HG03571 (cell line): ENCODE measurements at regions not wholly inside any gene's neighbourhood (a gene's known extent, or its start where the extent isn't known, plus 50 kb on each side); places are given as distances from the start of the nearest gene placed in this dataset.
"Not testable (repeated sequence)": the region's sequence is repeated elsewhere in the genome, so short reads cannot be mapped to it uniquely, and the experiment has no call there.

Source experiments
- ATAC-seq: cut with Tn5 transposase; IDR thresholded peaks from one replicate; pipeline ENCODE4 v1.9.1; 2021; ENCODE audit not compliant: unreplicated experiment

DNA sequence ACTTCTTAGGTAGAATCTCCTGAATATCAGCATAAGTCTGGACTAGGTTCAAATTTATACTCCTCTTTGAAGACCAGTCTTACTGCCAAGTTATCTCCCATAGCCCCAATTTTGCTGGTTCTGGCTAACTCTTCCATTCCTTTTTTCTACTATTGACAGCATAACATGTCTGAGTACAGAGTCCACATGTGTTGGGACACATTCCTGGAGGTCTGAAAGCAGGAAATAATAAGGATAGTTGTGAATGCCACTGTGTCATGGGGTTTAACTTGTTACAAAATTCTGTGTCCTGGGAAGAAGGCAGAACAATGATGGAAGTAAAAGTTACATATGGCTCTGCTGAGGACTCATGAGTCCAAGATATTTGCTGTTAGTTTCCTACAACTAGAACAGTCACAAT lies 57.4 kb upstream of the ZBTB20 start:
- no peak for ATAC-seq

DNA sequence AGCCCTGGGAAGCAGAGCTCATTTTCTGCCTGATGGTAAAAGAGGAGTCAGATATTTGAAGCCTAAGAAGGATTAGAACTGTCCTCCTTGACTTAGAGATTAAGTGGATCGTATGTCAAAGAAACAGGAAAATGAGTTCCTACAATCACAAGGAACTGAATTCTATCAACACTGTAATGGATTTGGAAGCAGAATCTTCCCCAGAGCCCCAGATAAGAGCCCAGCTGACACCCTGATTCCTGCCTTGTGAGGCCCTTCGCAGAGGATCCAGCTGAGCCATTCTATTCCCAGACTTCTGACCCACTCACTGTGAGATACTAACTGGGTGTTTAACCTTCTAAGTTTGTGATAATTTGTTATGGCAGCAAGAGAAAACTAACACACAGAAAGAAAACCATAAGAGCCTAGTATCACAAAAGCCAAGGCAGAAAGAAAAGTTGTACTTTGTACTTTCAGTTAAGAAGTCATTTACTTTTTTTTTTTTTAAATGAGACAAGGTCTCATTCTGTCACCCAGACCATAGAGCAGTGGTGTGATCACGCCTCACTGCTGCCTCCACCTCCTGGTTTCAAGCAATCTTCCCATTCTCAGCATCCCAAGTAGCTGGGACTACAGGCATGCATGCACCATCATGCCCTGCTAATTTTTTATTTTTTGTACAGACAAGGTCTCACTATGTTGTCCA lies 61.1 kb upstream of the ZBTB20 start:
- no peak for ATAC-seq

DNA sequence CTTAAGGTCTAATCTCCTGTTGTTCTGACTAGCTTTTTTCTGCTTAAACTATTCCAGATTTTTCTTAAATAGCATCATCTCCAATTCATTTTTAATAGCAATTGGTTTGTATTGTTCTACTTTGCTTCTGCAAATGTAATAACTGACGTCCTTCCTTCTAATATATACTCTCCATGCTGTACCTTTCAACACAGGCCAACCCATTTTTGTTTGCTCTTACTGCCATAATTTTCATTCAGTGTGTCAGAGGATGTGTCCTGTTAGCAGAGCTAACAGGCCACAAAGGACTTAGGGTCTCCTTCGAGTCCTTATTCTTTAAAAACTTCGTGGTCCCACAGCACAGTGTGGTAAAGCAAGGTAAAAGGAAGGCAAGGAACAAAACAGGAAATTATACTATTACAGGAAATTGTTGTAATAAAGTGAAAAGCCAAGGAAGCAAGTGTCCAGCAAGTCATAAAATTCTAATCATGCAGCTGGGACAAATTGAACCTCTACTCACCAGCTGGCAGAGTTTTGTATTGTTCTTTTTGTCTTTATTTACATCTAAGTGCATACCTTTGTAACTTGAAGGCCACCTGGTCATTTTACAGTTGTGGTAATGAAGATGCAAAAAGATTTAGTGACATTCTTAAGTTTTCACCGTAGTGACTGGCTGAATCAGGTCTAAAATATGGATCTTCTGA lies 64.9 kb upstream of the ZBTB20 start:
- ATAC-seq, result no peak

DNA sequence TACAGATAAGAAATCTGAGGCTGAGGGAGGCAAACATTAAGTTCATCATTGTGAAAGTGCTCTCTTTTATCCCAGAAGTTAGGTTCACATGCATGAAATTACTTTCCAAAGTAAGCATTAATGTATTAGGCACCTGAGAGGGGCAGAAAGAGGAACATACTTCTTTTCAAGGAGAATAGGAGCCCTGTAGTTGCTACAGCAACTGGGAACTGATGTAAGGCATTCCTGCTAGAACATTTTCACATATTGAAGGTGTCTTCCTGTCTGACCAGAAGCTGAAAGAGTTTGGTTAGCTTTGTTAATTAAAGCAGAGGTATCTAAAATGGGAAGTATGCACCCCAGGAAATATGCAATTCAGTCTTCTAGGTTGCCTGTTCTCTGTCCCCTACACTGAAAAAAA lies 65.5 kb upstream of the ZBTB20 start:
- ATAC-seq, result no peak

DNA sequence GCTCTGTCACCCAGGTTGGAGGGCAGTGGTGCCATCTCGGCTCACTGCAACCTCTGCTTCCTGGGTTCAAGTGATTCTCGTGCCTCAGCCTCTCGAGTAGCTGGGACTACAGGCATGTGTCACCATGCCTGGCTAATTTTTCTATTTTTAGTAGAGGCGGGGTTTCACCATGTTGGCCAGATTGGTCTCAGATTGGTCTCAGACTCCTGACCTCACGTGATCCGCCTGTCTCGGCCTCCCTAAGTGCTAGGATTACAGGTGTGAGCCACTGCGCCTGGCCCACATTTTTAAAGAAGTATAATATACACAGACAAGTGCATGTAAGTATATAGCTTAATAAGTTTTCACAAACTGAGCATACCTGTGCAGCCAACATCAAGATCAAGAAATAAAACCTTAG lies 66.0 kb upstream of the ZBTB20 start:
- ATAC-seq, result not testable (repeated sequence)

DNA sequence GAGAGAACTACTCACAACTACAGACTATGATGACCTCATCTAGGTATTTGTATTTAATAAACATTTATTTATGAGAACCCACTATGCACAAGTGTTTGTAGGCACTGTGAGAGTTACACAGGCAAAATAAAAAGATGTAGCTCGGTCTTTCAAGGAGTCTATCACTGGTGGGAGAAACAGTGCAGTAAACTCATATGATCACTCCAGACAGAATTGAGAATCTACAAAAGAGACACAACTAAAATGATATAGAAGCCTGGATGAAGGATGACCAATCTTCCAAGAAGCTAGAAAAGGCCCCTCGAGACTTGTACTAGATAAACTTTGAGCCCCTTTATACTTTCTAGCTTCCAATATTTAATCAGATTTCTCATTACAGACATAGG lies 70.2 kb upstream of the ZBTB20 start:
- no peak for ATAC-seq

DNA sequence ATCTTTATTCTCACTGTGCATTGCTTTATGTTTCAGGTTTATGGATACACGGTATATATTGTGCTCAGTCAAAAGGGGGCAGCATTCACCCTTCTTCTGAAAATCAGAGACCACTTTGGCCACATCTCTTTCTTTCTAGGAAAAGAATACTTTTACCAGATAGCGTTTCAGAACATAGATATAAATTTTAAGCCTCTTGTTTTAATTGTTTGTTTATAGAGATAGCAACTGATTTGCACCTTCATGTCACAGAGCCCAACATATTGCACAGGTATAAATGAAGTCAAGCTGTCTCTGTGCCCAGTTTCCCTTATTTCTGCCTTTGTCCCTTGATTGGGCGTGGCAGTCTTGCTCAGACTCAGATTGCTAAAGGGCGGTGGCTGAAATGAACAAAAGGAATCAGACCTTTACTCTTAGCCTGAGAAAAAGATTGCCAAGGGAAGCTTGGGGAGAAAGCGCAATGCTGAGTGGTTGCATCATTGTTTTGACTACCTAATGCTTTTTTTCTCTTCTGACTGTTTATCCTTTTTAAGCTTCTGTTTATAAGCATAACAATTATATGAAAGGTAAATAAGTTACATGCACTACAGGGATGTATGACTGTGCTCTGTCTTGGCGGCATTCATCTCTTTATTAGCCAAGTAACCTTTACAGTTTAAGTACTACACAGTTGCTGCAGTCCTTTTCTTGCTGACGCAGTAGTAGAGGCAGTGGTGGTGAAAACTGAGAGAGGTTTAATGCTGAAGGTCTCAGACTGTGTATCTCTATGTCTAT lies 70.8 kb upstream of the ZBTB20 start:
- no peak for ATAC-seq

DNA sequence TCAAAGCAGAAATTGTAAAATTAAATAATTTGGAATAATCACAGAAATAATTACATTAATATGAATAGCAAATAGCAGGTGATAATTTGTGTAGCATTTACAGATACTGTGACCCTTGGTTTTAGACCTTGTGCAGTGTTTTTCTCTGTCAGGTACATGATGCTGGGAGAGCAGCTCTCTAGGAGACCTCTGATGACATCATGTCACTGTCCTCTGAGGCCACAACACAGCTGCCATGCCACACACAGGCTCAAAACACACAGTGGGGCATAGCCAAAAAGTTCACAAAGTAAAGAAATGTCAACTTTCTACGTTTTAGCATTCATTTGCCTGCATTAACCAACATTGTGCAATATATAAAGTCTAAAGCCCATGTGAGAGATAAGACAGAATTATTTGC lies 71.8 kb upstream of the ZBTB20 start:
- ATAC-seq, result no peak

DNA sequence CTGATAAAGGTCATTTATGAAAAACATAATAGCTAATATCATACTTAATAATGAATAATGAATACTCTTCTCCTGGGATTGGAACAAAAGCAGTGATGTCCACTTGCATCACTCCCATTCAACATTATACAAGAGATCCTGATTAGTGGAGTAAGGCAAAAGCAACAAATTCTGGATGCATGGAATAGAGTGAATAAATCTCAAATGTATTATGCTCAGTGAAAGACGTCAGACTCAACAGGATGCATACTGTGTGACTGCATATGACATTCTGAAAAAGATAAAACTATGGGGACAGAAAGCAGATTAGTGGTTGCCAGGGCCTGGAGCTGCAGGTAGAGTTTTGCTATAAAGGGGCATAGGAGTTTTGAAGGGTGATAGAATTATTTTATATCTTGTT lies 77.6 kb upstream of the ZBTB20 start:
- ATAC-seq, result no peak

DNA sequence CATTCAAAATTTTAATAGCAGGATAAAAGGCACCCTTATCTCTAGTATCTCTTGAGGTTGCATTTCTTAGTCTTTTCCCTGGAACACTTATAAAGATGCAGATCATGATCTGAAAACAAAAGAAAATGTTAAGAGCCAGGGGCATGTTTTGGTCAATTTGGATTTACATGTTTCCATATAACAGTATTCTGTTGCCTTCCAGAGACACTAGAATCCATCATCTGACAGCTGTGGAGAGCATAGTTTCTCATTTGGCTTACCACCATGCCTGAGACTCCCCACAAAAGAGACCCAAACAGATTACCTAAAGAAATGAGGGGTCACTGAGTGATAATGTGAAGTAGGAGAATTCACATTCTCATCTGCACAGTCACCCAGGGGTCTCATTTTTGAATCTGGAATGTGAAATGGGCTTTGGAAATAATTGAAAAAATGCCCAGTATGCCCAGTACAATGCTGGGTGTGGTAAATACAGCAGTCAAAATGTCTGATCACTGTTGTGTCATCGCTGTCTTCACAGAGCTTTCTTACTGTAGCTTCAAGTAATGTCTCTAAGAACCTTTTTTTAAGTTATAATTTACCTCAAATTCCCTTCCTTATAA lies 79.9 kb upstream of the ZBTB20 start:
- ATAC-seq, result no peak

DNA sequence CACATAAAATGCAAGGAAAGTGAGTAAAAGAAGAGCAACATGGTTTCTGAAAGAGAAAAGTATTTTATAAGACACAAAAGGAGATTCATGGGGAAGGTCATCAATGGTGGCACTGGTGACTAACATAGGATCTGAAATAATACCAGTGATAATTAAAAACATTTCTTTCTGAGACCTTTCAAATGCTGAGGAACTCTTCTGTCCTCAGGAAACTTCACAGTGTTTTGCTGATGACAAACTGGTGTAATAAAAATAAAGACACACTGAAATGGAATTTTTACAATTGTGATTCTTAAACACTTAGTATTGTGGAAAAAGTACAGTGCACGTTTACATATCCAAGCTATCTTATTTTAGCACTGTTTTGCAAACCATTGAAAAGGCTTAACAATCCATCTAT lies 80.4 kb upstream of the ZBTB20 start:
- no peak for ATAC-seq

DNA sequence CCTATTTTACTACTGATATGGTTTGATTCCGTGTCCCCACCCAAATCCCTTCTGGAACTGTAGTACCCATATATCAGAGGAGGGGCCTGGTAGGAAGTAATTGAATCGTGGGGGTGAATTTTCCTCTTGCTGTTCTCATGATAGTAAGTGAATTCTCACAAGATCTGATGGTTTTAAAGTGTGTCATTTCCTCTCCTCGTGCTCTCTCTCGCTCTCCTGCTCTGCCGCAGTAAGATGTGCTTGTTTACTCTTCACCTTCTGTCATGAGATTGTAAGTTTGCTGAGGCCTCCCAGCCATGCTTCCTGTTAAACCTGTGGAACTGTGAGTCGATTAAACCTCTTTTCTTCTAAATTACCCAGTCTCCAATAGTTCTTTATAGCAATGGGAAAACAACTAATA lies 81.2 kb upstream of the ZBTB20 start:
- ATAC-seq, result no peak

DNA sequence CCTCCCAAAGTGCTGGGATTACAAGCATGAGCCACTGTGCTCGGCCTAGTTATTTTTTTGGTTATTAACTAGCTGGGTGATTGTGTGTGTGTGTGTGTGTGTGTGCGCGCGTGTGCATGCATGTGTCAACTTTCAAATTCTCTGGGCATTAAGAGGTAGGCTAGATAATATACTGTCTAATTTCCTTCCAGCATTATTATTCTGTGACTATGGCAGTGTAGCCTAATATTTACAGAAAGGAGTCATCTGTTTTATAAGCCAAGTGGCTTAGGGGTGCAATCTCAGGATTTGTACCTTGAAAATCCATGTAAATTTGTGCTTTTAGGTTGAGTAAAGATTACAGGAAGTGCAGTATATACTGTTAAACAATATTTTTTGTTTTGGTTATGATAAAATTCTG lies 85.1 kb upstream of the ZBTB20 start:
- ATAC-seq, result no peak

DNA sequence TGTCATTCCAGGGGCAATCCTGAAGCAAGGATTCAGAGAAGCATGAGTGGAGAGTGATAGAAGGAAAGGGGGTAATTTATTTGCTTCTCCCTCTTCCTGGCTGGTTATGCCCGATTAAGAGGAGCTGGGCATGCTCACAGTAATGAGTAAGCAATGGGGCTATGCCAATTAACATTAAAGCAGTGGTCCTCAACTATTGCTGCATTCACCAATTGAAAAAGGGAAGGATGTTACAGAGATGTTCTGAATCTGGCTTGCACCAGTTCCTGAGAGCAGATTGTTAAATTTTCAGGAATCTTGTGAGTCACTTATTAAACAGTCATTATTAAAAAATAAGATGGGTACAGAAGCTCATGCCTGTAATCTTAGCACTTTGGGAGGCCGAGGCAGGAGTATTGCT lies 85.9 kb upstream of the ZBTB20 start:
- no peak for ATAC-seq

DNA sequence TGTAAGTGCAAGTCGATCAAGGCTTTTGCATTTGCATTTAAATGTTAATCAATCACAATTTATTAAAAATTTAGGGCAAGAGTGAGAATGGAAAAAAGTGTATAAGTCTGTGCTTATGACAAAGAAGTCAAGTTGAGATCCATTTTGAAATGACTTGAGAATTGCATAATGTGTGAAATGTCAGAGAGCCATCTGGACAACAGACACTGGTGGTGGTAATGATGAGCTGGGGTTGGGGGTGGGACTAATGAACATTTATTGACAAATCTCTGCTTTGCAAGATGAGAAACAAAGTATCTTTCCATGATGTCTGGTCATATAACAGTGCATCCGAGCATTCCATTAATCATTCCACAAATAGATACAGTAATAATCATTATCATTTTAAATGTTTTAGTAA lies 89.4 kb upstream of the ZBTB20 start:
- ATAC-seq, result no peak

DNA sequence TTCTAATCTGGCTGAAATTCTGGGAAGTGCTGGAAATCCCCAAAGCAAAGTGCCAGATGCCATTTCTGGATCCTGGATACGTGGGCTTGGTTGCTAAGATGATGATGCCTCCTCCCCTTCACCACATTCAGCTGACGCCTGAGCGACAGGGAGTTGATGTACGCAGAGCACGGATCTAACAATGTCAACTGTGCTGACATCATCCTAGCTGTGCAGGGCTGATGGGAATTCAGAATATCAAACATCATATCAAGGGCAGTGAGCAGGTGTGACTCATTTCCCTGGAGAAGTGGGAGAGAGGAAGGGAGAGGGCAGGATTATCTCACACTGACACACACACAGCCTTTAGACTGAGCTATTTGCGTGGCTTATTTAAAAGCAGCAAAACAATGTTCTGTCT lies 92.6 kb upstream of the ZBTB20 start:
- ATAC-seq, result no peak

DNA sequence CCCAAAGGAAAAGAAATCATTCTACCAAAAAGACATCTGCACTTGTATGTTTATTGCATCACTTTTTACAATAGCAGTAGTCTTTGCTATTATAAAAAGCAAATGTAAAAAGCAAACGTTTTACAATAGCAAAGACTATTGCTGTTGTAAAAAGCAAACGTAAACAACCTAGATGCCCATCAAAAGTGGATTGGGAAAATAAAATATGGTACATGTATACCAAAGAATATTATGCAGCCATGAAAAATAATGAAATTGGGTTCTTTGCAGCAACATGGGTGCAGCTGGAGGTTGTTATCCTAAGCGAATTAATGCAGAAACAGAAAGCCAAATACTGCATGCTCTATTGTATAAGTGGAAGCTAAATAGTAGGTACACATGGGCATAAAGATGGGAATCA lies 97.3 kb upstream of the ZBTB20 start:
- no peak for ATAC-seq

DNA sequence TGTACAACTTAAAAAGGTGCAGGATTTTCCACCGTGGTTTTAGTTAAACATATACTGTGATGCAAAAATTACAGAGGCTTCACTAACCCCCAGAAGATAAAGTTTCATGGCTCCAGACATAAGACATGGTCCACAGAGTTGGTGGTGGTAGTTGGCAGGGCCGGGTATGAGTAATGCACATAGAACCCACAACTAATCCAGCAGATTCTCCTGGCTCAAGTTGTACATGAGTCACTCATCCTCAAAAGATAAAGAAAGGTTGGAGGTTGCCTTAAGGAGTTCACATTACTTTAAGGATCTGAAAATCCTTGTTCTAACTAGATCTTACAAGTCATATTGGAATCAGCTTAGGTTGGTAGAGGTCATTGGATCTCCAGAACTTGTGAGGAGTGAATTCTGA lies 98.3 kb upstream of the ZBTB20 start:
- ATAC-seq, result no peak

DNA sequence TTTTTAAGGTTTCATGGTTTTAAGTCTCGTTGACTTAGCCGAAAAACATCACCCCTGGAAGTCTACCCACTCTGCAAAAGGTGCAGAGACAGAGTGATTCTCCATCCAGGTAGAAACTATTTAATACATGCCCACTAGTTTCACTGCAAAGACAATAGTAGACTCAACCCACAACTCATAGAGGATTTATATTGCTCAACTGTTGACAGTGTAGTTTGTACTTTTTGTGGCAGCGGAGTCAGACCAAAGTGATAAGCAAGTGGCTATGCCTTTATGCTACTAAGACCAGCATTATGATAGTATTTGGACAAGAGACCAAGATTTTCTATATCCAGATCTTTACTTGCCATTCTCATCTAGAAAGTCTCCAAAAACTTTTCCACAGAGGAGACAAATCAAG lies 98.8 kb upstream of the ZBTB20 start:
- no peak for ATAC-seq

DNA sequence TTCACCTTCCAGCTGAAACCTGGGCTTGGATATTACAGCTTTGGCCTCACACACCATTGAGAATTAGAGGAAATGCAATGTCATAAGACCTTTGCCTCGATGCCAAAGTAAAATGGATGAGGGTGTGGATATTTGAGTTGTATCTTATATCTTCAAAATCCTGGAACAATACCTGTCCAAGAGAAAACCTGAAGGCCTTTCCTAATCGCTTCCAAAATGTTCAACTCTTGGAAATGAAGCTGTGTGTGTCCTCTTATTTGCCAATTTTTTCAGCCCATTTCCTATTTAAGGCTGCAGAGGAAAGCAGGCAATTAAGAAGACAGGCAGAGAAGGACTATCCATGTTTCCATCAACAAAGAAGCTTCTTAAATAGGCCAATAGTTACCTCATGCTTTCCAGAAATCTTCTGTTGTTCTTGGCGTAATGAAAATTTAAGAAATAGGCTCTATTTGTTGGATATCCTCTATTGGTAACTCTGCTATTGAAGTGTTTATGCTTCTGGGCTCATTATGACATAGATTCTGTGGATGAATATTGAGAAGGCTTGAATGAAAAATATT lies 99.5 kb upstream of the ZBTB20 start:
- no peak for ATAC-seq

DNA sequence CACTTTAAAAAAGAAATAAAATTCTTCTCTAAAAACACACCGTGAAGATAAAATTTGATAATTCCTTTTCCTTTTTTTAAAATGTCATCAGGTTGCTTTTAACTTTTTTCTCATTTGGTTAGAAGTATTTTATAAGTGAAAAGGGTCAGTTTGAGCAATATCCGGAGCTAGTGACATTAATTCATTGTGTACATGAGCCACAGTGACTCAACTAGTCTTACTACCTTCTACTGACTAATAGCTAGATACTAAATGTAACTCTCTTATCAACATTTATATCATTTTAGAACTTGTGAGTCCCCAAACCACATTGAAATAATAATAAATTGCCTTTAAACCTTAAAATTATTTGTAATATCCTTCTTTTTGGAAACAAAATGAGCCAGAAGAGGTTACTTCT lies 101.2 kb upstream of the ZBTB20 start:
- no peak for ATAC-seq

DNA sequence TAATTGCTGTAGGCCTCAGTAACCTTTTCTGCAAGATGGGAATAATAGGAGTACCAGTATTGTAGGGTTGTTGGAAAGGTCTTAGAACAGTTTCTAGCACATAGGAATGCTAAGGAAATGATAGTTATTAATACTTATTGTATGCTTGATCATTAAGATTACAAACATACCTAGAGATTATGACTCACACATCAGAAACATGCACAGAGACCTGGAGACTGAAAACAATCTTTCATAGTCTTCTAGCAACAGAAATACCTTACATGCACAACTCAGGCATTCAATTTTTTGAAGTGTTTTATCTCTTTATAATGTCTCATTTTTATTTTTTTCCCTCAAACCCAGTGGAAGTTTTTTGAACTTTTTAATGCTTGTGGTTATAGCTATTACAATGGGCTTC lies 104.4 kb upstream of the ZBTB20 start:
- no peak for ATAC-seq
